ENCODE measurements at regions not wholly inside any gene's neighbourhood (a gene's known extent, or its start where the extent isn't known, plus 50 kb on each side); places are given as distances from the start of the nearest gene placed in this dataset.

- intact Hi-C loops (cut with DNase I) = no loop called here
- ATAC-seq = peak; percentile 69
- no peak for DNase-seq (ENCODE audit: low spot score)
These were observed 298.0 kb upstream of the MME start for GRCh38 chr3:154782151-154782550.

- ATAC-seq (no peak), DNase-seq (ENCODE audit: low spot score) (no peak)
- intact Hi-C loops (cut with DNase I) = no loop called here
These were observed 298.5 kb upstream of the MME start for GRCh38 chr3:154781595-154781994.

GRCh38 chr3:154780263-154780662 is 299.9 kb upstream of the MME start:
- DNase-seq (ENCODE audit: low spot score) (no peak), ATAC-seq (no peak)
- intact Hi-C loops (cut with DNase I) = no loop called here

GRCh38 chr3:154779571-154779970 is 300.5 kb upstream of the MME start:
- DNase-seq (ENCODE audit: low spot score) (no peak), ATAC-seq (peak; percentile 34)
- intact Hi-C loops (cut with DNase I) = no loop called here

- intact Hi-C loops (cut with DNase I) = no loop called here
- ATAC-seq (peak; percentile 50), DNase-seq (ENCODE audit: low spot score) (no peak)
These were observed 302.1 kb upstream of the MME start for GRCh38 chr3:154778057-154778456.

GRCh38 chr3:154776549-154777225 is 303.4 kb upstream of the MME start:
- intact Hi-C loops (cut with DNase I) = no loop called here
- ATAC-seq (no peak), DNase-seq (ENCODE audit: low spot score) (no peak)

- DNase-seq (ENCODE audit: low spot score) = no peak
- peak; percentile 54 for ATAC-seq
- intact Hi-C loops (cut with DNase I) = no loop called here
These were observed 304.1 kb upstream of the MME start for GRCh38 chr3:154775821-154776548.

- intact Hi-C loops (cut with DNase I) = no loop called here
- no peak for DNase-seq (ENCODE audit: low spot score)
- ATAC-seq = no peak
These were observed 313.2 kb upstream of the MME start for GRCh38 chr3:154766765-154767503.

- DNase-seq (ENCODE audit: low spot score) (no peak), ATAC-seq (no peak)
- intact Hi-C loops (cut with DNase I) = no loop called here
These were observed 315.1 kb upstream of the MME start for GRCh38 chr3:154764856-154765640.

GRCh38 chr3:154762486-154762885 is 317.6 kb upstream of the MME start:
- intact Hi-C loops (cut with DNase I) = no loop called here
- no peak for ATAC-seq
- no peak for DNase-seq (ENCODE audit: low spot score)

- ATAC-seq = no peak
- intact Hi-C loops (cut with DNase I) = no loop called here
- DNase-seq (ENCODE audit: low spot score) = no peak
These were observed 320.2 kb upstream of the MME start for GRCh38 chr3:154759966-154760365.

GRCh38 chr3:154758109-154758868 is 321.8 kb upstream of the MME start:
- DNase-seq (ENCODE audit: low spot score) (no peak), ATAC-seq (peak; percentile 72)
- intact Hi-C loops (cut with DNase I) = no loop called here

- ATAC-seq (no peak), DNase-seq (ENCODE audit: low spot score) (no peak)
- intact Hi-C loops (cut with DNase I) = no loop called here
These were observed 323.1 kb upstream of the GPR149 start for GRCh38 chr3:154753101-154753500.

- intact Hi-C loops (cut with DNase I) = no loop called here
- DNase-seq (ENCODE audit: low spot score) = no peak
These were observed 319.5 kb upstream of the GPR149 start for GRCh38 chr3:154749514-154749913.

GRCh38 chr3:154745929-154746328 is 315.9 kb upstream of the GPR149 start:
- DNase-seq (ENCODE audit: low spot score) (no peak), ATAC-seq (no peak)

More at GRCh38 chr3:154749514-154749913, 319.5 kb upstream of the GPR149 start:
- ATAC-seq = no peak

GRCh38 chr3:154745122-154745521 is 315.1 kb upstream of the GPR149 start:
- DNase-seq (ENCODE audit: low spot score) = no peak
- intact Hi-C loops (cut with DNase I) = no loop called here
- no peak for ATAC-seq

More at GRCh38 chr3:154745929-154746328, 315.9 kb upstream of the GPR149 start:
- intact Hi-C loops (cut with DNase I) = no loop called here

- no peak for ATAC-seq
- intact Hi-C loops (cut with DNase I) = no loop called here
These were observed 313.4 kb upstream of the GPR149 start for GRCh38 chr3:154743418-154743817.

GRCh38 chr3:154734468-154734867 is 304.5 kb upstream of the GPR149 start:
- intact Hi-C loops (cut with DNase I) = no loop called here
- DNase-seq (ENCODE audit: low spot score) (no peak), ATAC-seq (no peak)

More at GRCh38 chr3:154743418-154743817, 313.4 kb upstream of the GPR149 start:
- no peak for DNase-seq (ENCODE audit: low spot score)

Data from sciatic nerve (tissue), 2 donors.